Choroid plexus epithelial cell (primary cell): ENCODE measurements at regions not wholly inside any gene's neighbourhood (a gene's known extent, or its start where the extent isn't known, plus 50 kb on each side); places are given as distances from the start of the nearest gene placed in this dataset.

ENCODE experiments used
- DNase-seq: peaks from one replicate; pipeline ENCODE4 v3.0.0-alpha.2; 2010; ENCODE audit warnings: low read depth
- H3K4me3 ChIP-seq: 2 replicates; pipeline ENCODE4 v1.5.1; 2011; ENCODE audit warnings: low read depth, mild to moderate bottlenecking, control low read depth, low read length, moderate library complexity
- CTCF ChIP-seq: conservative IDR thresholded peaks from 2 replicates; pipeline ENCODE4 v1.5.1; 2011; ENCODE audit warnings: low read depth, mild to moderate bottlenecking, control low read depth, inconsistent platforms, low read length, moderate library complexity

DNA sequence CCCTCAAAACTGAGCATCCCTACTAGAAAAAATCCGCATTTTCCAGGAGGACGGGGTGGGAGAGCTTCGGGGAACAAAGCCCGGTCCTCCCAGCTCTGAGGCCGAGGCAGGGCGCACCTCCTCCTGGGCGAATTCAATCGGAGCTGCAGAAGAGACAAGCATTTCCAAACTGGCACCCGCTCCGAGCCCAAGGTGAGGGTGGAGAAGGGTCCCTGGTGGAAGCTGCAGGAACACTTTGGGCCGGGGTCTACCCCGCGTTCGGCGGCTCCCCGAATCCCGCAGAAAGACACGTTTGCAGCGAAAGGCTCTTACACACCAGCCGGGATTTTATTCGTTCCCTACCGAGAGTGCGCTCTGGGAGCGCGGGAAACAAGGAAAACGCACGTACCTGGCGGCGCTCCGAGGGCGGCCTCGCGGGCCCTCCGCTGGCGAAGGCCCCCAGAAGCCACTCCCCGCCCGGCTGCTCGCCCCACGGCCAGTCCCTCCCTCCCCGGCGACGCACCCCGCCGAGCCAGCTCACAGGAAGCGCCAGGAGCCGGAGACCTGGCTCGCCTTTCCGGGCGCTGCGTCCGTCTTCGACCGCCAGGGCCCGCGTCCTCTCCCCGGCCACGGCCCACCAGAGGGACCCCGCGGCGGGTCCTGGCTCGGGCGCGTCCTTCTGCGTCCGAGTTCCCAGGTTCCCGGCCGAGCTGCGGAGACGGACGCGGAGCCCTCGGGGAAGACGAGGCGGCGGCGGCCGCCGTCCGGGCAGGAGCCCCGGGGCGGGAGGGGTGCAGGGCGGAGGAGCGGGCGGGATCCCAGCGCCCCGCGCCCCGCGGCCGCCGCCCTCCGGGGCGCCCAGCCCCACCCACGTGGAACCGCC is 49.8 kb upstream of the BAHCC1 start:
- DNase-seq, result peak; percentile 92
- peak overlapping the region; percentile 88 for H3K4me3 ChIP-seq
- TF ChIP-seq CTCF, result peak; percentile 33
